H54 (cell line): ENCODE measurements at regions not wholly inside any gene's neighbourhood (a gene's known extent, or its start where the extent isn't known, plus 50 kb on each side); places are given as distances from the start of the nearest gene placed in this dataset.
A peak's percentile ranks its signal among the peaks of the same experiment; 100 is the strongest.

Experiments used
- DNase-seq: peaks from one replicate; pipeline ENCODE4 v3.0.0; 2011; ENCODE audit warnings: low spot score, mixed read lengths; ENCODE audit not compliant: insufficient read length
- FAIRE-seq: peaks from 3 replicates; lab custom pipeline; 2011; peaks lifted over from hg19 to GRCh38; lab: Jason Lieb, UNC
- POLR2A ChIP-seq: IDR thresholded peaks from 2 replicates; pipeline ENCODE4 v1.6.1; 2011; ENCODE audit warnings: low read depth, mild to moderate bottlenecking, low read length

DNA sequence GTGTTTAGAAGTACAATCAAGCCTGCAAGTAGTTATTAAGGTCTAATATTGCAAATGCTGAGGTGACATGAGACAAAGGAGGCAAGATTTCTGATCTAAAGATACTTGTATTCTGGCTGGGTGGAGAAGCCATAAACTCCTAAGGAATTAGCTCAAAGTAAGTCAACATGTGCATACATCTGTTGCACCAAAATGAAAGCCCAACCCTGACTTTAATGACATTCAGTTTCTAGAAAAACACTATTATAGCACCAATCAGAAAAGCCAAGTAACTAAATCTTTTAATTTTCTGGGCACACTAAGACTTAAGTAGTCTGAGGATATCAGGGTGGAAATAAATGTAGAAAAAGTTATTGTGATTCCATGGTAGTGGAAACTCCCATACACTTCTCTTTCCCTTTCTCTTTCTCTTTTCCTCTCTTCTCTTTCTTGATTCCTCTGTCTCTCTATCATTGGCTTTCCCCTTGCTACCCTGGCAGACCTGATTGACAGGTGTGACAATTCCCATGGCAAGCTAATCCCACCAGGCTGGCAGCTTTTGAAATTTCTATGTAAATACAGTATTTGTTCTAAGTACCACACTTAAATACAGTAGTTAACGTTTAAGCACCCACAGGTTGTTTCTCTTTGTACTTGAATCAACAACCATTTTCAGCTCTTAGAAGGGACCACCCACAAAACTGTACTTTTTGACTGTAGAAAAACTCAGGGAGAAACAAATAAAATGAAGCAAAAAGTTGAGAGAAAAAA is 528.4 kb upstream of the SEMA6D start:
- FAIRE-seq (no peak), DNase-seq (no peak)
- TF ChIP-seq POLR2A: no peak

GRCh38 chr15:47194718-47195117 is 522.6 kb upstream of the SEMA6D start:
- no peak for FAIRE-seq
- DNase-seq: no peak
- no peak for TF ChIP-seq POLR2A

DNA sequence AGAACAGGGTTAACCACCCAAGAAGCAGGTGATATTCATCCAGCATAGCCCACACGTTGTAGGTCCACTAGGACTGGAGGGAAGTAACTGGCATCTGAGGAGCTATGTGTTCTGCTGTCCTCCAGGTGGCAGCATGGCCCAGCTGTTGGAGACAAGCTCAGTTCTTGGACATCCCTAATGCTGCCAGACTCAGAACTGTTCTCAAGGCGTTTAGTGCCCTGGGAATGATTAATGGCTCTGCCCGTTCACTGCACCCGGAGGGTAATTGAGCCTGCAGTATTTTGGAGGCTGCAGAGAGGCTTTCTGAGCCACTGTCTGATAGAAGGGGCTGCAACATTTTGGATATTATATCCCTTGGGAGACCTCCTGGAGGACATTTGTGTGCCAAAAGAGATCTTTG is 521.3 kb upstream of the SEMA6D start:
- TF ChIP-seq POLR2A: no peak
- DNase-seq: peak; percentile 9
- FAIRE-seq: peak; percentile 43

DNA sequence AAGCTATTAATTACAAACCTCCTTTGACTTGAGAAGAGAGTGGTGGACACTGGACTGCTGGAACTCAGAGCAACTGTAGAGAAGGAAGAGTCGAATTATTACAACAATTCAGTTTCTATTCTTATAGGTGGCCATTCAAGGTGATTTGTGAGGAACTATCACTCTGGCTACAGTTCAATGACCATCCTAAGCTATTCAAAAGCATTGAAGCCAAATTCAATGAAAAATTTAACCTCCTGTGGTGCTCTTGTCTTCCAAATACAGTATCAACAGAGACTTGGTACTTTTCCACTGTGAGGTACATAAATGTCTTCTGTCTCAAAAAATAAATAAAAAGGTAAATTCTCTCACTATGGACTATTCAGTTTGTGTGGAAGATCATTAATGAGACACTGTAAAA is 513.3 kb upstream of the SEMA6D start:
- no peak for FAIRE-seq
- no peak for DNase-seq
- no peak for TF ChIP-seq POLR2A

- no peak for TF ChIP-seq POLR2A
- DNase-seq (no peak), FAIRE-seq (no peak)
These were observed 510.8 kb upstream of the SEMA6D start for GRCh38 chr15:47206358-47206978.

- no peak for TF ChIP-seq POLR2A
- no peak for DNase-seq
- no peak for FAIRE-seq
These were observed 507.7 kb upstream of the SEMA6D start for GRCh38 chr15:47209591-47209990.

- TF ChIP-seq POLR2A: no peak
- FAIRE-seq (no peak), DNase-seq (no peak)
These were observed 504.9 kb upstream of the SEMA6D start for GRCh38 chr15:47212222-47213010.

DNA sequence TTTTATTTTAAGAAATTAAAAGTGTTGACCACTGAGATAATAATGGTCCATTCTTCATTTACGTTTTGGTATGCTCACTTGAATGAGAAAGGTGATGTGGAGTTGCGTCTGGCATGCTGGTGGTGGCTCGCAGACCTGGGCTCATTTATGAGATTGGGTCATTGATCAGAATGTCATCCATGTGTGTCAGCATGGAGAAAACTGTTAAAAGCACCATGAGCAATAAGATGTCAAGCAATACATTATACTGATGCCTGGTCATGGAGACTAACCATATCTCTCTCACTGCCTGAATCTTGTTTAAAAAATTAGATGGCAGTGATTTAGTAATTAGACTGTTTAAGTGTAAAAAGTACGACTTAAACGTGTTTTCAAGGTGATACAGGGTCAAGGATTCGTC is 503.4 kb upstream of the SEMA6D start:
- FAIRE-seq (no peak), DNase-seq (no peak)
- no peak for TF ChIP-seq POLR2A

DNA sequence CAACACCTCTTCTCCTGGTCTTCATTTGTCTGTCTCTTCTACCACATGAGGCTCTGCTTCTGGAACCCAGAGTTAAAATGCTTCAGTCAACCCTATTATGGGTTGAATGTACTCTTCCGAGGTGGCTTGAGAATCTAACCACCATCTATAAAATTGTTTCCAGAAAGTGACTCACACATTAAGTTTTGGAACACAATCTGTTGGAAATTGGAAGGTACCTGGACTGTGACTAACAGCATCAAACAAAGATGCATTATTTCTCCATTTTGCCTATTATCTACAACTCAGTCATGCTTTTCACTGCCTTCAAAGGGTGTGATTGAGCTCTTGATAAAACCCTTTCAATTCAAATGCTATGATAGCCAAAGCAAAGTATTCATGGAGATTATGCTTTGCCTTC is 499.0 kb upstream of the SEMA6D start:
- DNase-seq (no peak), FAIRE-seq (no peak)
- TF ChIP-seq POLR2A: no peak

- DNase-seq: no peak
- FAIRE-seq: no peak
- TF ChIP-seq POLR2A: no peak
These were observed 472.9 kb upstream of the SEMA6D start for GRCh38 chr15:47244361-47244760.

DNA sequence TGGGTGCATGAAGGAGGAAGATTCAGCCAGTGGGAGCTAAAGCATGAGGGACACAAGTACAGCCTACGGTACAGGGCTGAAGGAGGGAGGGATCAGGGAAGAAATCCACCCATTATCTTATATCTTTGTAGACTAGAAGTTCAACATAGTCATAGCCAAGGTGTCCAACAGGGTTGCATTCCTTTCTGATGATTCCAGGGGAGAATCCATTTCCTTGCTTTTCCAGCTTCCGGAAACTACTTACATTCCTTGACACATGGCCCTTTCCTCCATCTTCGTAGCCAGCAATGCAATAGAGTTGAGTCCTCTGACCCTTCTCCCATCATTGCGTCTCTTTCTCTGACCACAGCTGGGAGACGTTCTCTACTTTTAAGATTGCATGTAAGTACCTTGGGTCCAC is 471.0 kb upstream of the SEMA6D start:
- FAIRE-seq: no peak
- TF ChIP-seq POLR2A: no peak
- no peak for DNase-seq

DNA sequence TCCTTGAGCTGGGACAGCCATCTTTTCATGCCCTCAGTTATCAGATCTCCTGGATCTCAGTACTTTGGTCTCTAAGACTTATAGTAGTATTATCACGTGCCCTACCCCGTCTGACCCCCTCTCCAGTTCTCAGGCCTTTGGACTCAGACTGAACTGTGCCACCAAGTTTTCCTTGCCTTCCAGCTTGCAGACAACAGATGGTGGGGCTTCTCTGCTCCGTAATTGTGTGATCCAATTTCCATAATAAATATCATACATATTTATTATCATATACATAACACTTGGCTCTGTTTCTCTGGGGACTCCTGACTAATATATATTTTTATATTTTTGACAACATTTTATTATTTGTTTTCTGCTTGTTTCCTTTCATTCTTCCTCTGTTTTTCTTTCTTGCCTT is 458.8 kb upstream of the SEMA6D start:
- FAIRE-seq: no peak
- no peak for TF ChIP-seq POLR2A

GRCh38 chr15:47265686-47266085 is 451.6 kb upstream of the SEMA6D start:
- DNase-seq (no peak), FAIRE-seq (no peak)
- TF ChIP-seq POLR2A: no peak

More for the DNA sequence above, 458.8 kb upstream of the SEMA6D start:
- no peak for DNase-seq

- FAIRE-seq: no peak
- no peak for TF ChIP-seq POLR2A
- DNase-seq: no peak
These were observed 450.7 kb upstream of the SEMA6D start for GRCh38 chr15:47266566-47266965.

DNA sequence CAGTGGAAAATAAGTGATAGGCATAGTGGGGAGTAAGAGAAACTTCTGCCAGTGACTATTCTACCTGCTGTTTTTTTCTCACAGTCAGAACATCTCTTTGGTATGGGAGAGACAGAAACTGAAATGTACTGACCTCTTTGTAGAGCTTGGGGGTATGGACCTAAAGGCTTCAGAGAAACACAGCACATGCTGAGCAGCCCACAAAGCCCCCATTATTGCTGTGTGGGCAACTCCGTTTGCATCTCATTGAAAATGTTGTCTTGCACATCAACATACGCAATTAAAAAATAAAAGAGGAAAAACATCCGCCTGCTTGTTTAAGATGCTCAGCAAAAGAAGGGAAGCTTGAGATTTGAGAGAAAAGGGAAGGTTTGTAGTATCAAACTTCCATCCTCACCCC is 443.4 kb upstream of the SEMA6D start:
- no peak for FAIRE-seq

More for the DNA sequence above, 443.4 kb upstream of the SEMA6D start:
- DNase-seq: no peak
- TF ChIP-seq POLR2A: no peak
